Thyroid gland (tissue), 4 donors: ENCODE measurements at regions not wholly inside any gene's neighbourhood (a gene's known extent, or its start where the extent isn't known, plus 50 kb on each side); places are given as distances from the start of the nearest gene placed in this dataset.

Experiments
- DNase-seq, 2 donors: peaks; one replicate each; pipeline ENCODE4 v3.0.0-alpha.2; 2019
- H3K27ac ChIP-seq, 3 donors: fragments of 200-600 bp; sonication (generic); 1 replicate in 2 of 3; 2 replicates in 1 of 3; pipeline ENCODE4 v1.5.1; 2016 to 2019; ENCODE audit warnings: mild to moderate bottlenecking in 1 of 3, moderate library complexity in 1 of 3
- H3K27me3 ChIP-seq: fragments of 200-600 bp; sonication (generic); one replicate; pipeline ENCODE4 v1.5.1; 2019
- H3K36me3 ChIP-seq, 2 donors: fragments of 200-600 bp; sonication (generic); one replicate each; pipeline ENCODE4 v1.5.1; 2016 to 2019
- H3K4me1 ChIP-seq, 2 donors: fragments of 200-600 bp; sonication (generic); one replicate each; pipeline ENCODE4 v1.5.1; 2017 to 2019
- H3K4me3 ChIP-seq, 3 donors: fragments of 200-600 bp; sonication (generic); replicated peaks in 1 of 3; 1 replicate in 2 of 3; 2 replicates in 1 of 3; pipeline ENCODE4 v1.5.1; 2016; ENCODE audit warnings: mild to moderate bottlenecking in 1 of 3
- H3K9me3 ChIP-seq: fragments of 200-600 bp; sonication (generic); one replicate; pipeline ENCODE4 v1.5.1; 2017
- POLR2A ChIP-seq, 2 donors: fragments of 450-650 bp; IDR thresholded peaks; one replicate each; pipeline ENCODE4 v1.6.1; 2017; ENCODE audit warnings: antibody characterized with exemption in 2 of 2, mild to moderate bottlenecking in 2 of 2, moderate library complexity in 1 of 2
- WGBS, 2 donors: methylation state at CpG; one replicate each; pipeline ENCODE4 v1.1.5; 2017; 5-methylcytosine and 5-hydroxymethylcytosine counted together
- intact Hi-C: fragments of 100-400 bp; cut with DNase I; formaldehyde crosslinking; loops from one replicate; pipeline ENCODE4 v1.15.1; 2023
- TF ChIP-seq, protein P1 (sequence below), 6 experiments: fragments of 200-600 bp in 3 of 6; fragments of 450-650 bp in 3 of 6; sonication (generic) in 3 of 6; IDR thresholded peaks; one replicate each; pipeline ENCODE4 v1.5.1; 2016 to 2019; ENCODE audit warnings: antibody characterized with exemption in 6 of 6, mild to moderate bottlenecking in 2 of 6, inconsistent platforms in 1 of 6, moderate library complexity in 1 of 6

DNA sequence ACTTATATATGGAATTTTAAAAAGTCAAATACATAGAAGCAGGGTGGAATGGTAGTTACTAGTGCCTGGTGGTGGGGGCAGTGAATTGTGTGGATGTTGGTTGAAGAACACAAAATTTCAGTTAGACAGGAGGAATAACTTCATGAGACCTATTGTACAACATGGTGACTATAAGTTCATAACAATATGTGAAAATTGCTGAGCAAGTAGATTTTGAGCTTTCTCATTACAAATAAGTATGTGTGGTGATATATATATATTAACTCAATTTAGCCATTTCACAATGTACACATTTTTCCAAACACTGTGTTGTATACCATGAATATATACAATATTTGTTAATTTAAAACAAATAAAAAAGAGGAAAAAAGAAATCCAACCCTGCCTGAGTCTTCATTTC lies 641.1 kb downstream of the DIAPH3 start:
- intact Hi-C loops, result no loop called here
- Histone ChIP-seq H3K4me1 (no peaks in the 10 kb centered on the region), H3K4me3 (no peak overlapping the region), H3K27me3 (no peaks in the 10 kb centered on the region), H3K27ac (no peak overlapping the region), H3K36me3 (no peaks in the 10 kb centered on the region), H3K9me3 (no peaks in the 10 kb centered on the region)
- no peak for DNase-seq
- TF ChIP-seq, protein P1, sequence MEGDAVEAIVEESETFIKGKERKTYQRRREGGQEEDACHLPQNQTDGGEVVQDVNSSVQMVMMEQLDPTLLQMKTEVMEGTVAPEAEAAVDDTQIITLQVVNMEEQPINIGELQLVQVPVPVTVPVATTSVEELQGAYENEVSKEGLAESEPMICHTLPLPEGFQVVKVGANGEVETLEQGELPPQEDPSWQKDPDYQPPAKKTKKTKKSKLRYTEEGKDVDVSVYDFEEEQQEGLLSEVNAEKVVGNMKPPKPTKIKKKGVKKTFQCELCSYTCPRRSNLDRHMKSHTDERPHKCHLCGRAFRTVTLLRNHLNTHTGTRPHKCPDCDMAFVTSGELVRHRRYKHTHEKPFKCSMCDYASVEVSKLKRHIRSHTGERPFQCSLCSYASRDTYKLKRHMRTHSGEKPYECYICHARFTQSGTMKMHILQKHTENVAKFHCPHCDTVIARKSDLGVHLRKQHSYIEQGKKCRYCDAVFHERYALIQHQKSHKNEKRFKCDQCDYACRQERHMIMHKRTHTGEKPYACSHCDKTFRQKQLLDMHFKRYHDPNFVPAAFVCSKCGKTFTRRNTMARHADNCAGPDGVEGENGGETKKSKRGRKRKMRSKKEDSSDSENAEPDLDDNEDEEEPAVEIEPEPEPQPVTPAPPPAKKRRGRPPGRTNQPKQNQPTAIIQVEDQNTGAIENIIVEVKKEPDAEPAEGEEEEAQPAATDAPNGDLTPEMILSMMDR (IDR thresholded peaks at IDR 0.05), result no peak
- TF ChIP-seq POLR2A (IDR thresholded peaks at IDR 0.05), result no peak

DNA sequence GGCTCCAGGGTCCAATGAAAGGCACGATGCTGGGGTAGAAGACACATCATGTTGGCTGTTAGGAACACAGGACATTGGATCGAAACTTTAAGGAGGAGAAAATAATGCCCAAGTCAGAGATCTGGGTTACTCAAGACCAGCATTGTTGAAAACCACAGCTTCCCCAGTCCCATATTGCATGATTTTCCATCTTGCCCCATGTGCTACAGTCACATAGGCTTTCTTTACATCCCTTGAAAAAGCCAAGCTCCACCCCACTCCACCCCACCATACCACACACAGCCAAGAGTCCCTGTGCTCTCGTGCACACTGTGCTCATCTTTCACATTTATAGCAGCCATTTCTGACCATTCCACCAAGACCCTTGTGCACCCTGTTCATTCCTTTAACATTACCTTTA lies 636.2 kb downstream of the DIAPH3 start:
- Histone ChIP-seq H3K4me1 (peaks cover 13 to 25% of the 10 kb centered on the region in 2 donors), H3K27ac (no peak overlapping the region), H3K27me3 (no peaks in the 10 kb centered on the region), H3K4me3 (no peak overlapping the region), H3K36me3 (no peaks in the 10 kb centered on the region), H3K9me3 (no peaks in the 10 kb centered on the region)
- TF ChIP-seq, protein P1 (IDR thresholded peaks at IDR 0.05), result no peak
- no peak for TF ChIP-seq POLR2A (IDR thresholded peaks at IDR 0.05)
- no peak for DNase-seq
- WGBS, 2 donors, result 92 to 93% methylated on average over 3 of the region's 3 CpGs
- intact Hi-C loops, result no loop called here

DNA sequence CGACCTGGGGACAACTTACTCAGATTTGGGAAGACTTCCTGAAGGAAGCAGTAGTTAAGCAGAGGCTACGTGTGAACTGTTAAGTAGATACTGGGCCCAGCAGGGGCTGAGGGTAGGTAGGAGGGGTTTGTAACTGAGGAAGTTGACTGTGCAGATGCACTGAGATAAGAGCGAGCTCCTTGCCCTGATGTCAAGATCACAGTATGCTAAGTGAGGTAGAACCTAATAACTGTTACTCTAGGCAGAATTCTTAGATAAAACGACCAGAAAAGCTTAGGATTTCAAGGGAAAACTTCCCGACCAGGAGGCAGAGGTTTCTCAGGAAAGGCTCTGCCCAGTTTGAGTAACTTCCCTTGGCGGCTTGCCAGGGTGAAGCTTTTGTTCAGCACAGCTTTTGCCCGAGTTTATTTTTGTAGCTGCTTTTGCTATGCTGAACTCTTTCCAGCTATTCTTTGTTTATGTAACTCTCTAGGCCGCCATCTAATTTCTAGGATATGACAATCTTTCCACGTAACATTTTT lies 632.1 kb downstream of the DIAPH3 start:
- TF ChIP-seq, protein P1 (IDR thresholded peaks at IDR 0.05), result no peak
- TF ChIP-seq POLR2A (IDR thresholded peaks at IDR 0.05), result no peak

DNA sequence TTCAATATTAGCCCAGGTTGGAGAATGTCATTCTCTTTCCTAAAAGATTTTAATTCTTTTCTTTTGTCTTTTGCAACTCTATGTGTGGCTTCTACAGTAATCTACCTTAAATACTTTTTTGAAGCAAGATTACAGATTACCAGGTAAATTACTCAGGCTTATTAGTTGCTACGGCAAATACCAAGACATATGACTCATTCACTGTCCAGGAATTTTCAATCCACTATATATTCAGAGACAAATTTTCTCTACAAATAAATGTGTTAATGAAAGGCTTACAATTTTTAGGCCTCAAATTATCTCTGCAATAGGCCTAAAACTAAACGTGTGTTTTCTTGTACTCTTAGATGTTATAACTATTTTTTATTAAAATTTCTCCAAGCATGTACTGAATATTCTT lies 631.3 kb downstream of the DIAPH3 start:
- TF ChIP-seq, protein P1 (IDR thresholded peaks at IDR 0.05), result no peak
- no peak for TF ChIP-seq POLR2A (IDR thresholded peaks at IDR 0.05)
- H3K27ac ChIP-seq, result peak overlapping the region in 1 of 3 donors; percentile 46

More for the DNA sequence above, 632.1 kb downstream of the DIAPH3 start:
- Histone ChIP-seq H3K4me3 (no peak overlapping the region), H3K27me3 (no peaks in the 10 kb centered on the region), H3K4me1 (peaks cover 13 to 25% of the 10 kb centered on the region in 2 donors), H3K36me3 (no peaks in the 10 kb centered on the region), H3K27ac (peak overlapping the region; percentile 34 to 54 (median 46)), H3K9me3 (no peaks in the 10 kb centered on the region)
- intact Hi-C loops, result no loop called here
- peak; percentile 89 to 96 for DNase-seq
- WGBS, 2 donors, result 10 to 13% methylated on average over 9 of the region's 9 CpGs

DNA sequence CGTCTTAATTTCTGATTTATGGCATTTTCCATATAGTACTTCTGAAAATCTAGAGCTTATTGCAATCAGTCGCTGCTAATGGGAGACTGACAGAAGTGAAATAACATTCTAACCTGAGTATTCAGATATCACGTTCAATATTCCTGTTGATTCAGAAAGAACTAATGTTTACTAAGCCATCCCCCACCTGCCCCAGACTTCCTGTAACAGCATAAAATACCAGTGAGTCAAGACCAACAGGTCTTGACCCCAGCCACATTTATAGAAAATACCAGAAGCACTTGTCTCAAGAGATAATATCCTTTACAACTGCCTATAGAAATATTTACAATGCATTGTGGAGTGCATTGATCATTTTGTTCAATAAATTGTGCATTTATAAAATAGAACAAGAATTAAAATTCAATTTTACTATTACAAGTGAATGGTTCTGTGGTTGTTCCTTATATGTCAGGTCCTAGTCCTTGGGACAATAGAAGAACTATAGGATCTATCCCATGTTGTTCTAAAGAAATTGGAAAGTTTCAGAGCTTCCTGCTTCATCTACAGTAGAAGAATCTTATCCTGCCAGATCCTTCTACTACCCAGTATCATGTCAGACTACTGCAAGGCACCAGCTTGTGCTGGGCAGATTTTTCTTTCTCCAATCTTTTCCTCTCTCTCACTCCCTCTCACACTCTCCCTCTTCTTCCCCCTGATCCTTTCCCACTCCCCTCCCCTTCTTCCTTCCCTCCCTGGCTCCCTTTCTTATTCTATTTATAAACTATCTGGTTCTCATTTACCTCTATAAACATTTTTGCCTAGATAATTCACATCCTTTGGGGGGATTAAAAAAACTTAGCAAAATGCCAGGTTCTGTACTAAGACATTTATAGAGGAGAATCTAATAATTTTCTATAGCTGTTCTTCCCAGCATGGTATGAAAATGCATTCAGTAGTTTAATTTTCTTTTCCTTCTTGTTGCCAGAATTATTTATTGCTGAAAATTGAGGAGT lies 629.9 kb downstream of the DIAPH3 start:
- Histone ChIP-seq H3K36me3 (no peaks in the 10 kb centered on the region), H3K4me1 (peaks cover 13 to 25% of the 10 kb centered on the region in 2 donors), H3K4me3 (no peak overlapping the region), H3K27me3 (no peaks in the 10 kb centered on the region), H3K9me3 (no peaks in the 10 kb centered on the region), H3K27ac (no peak overlapping the region)
- TF ChIP-seq, protein P1 (IDR thresholded peaks at IDR 0.05), result no peak
- no peak for TF ChIP-seq POLR2A (IDR thresholded peaks at IDR 0.05)
- no peak for DNase-seq
- WGBS, 2 donors, result 80 to 87% methylated on average over 3 of the region's 3 CpGs
- intact Hi-C loops, result no loop called here

More for the DNA sequence above, 631.3 kb downstream of the DIAPH3 start:
- intact Hi-C loops, result no loop called here
- Histone ChIP-seq H3K4me3 (no peak overlapping the region), H3K36me3 (no peaks in the 10 kb centered on the region), H3K27me3 (no peaks in the 10 kb centered on the region), H3K9me3 (no peaks in the 10 kb centered on the region), H3K4me1 (peaks cover 13 to 25% of the 10 kb centered on the region in 2 donors)
- DNase-seq, result no peak
- WGBS, 2 donors, result 90 to 95% methylated on average over 2 of the region's 2 CpGs
